Endothelial cell of umbilical vein (primary cell): ENCODE measurements at regions not wholly inside any gene's neighbourhood (a gene's known extent, or its start where the extent isn't known, plus 50 kb on each side); places are given as distances from the start of the nearest gene placed in this dataset.

Experiments
- BruUV-seq: library from RNA; stranded (reverse); fragments of 400-500 nt; replicated peaks from 2 replicates; lab custom pipeline; 2021; lab: Mats Ljungman, UMichigan
- CTCF ChIA-PET: fragments of 300-600, 350-600 bp; sonication (Branson Sonifier 250); formaldehyde crosslinking; loops from one replicate; lab custom pipeline; 2021; ENCODE audit warnings: antibody characterized with exemption, inconsistent platforms; lab: Charles Lee
- POLR2A ChIA-PET: fragments of 300-600, 350-600 bp; sonication (Branson Sonifier 250); formaldehyde crosslinking; loops from one replicate; lab custom pipeline; 2021; ENCODE audit warnings: antibody characterized with exemption, inconsistent platforms; lab: Charles Lee
- DNase-seq: peaks from one replicate; pipeline ENCODE4 v3.0.0-alpha.2; 2011; ENCODE audit warnings: low read depth, low spot score
- FAIRE-seq: peaks from 2 replicates; lab custom pipeline; 2011; peaks lifted over from hg19 to GRCh38; lab: Jason Lieb, UNC
- H2AFZ ChIP-seq: 2 replicates; pipeline ENCODE4 v1.6.0; 2012; ENCODE audit warnings: low read depth, low read length, control low read depth, inconsistent platforms
- H3K27ac ChIP-seq: 2 replicates; pipeline ENCODE4 v1.5.1; 2011; ENCODE audit warnings: low read depth, mild to moderate bottlenecking, control low read depth, low read length, moderate library complexity; ENCODE audit not compliant: insufficient read depth
- H3K27me3 ChIP-seq, 2 experiments: 2 replicates each; pipeline versions ENCODE4 v1.6.0 to v1.6.1; 2011; ENCODE audit warnings: low read length in 2 of 2, mixed read lengths in 1 of 2; ENCODE audit not compliant: control insufficient read depth in 2 of 2, insufficient read depth in 2 of 2
- H3K36me3 ChIP-seq, 2 experiments: 2 replicates in 1 of 2; 3 replicates in 1 of 2; pipeline ENCODE4 v1.5.1; 2011; ENCODE audit warnings: low read length in 2 of 2, mild to moderate bottlenecking in 1 of 2, moderate library complexity in 1 of 2; ENCODE audit not compliant: control insufficient read depth in 2 of 2, insufficient read depth in 2 of 2; ENCODE audit errors: extremely low read depth in 1 of 2
- H3K4me1 ChIP-seq: 3 replicates; pipeline ENCODE4 v1.5.1; 2011; ENCODE audit warnings: mild to moderate bottlenecking, low read length; ENCODE audit not compliant: control insufficient read depth, insufficient read depth; ENCODE audit errors: extremely low read depth
- H3K4me2 ChIP-seq: 2 replicates; pipeline ENCODE4 v1.6.1; 2011; ENCODE audit warnings: low read length, control low read depth, mixed read lengths; ENCODE audit not compliant: insufficient read depth
- H3K4me3 ChIP-seq, 3 experiments: fragments of 200-600 bp in 1 of 3; sonication (generic), shearing (Covaris generic) in 1 of 3; replicated peaks in 1 of 3; 2 replicates each; pipeline ENCODE4 v1.5.1; 2011 to 2016; ENCODE audit warnings: control low read depth in 3 of 3, low read length in 3 of 3, mild to moderate bottlenecking in 2 of 3, inconsistent platforms in 1 of 3, low read depth in 1 of 3, moderate library complexity in 1 of 3; ENCODE audit not compliant: insufficient read depth in 1 of 3
- H3K79me2 ChIP-seq: 2 replicates; pipeline ENCODE4 v1.6.0; 2012; ENCODE audit warnings: low read length, inconsistent platforms; ENCODE audit not compliant: control insufficient read depth, insufficient read depth
- H3K9ac ChIP-seq: replicated peaks from 2 replicates; pipeline ENCODE3; 2011; ENCODE audit warnings: low read length, control low read depth; ENCODE audit not compliant: insufficient read depth; ENCODE audit errors: extremely low read depth
- H3K9me1 ChIP-seq: replicated peaks from 3 replicates; pipeline ENCODE4 v1.6.0; 2011; ENCODE audit warnings: mild to moderate bottlenecking, low read length; ENCODE audit not compliant: control insufficient read depth, insufficient read depth; ENCODE audit errors: extremely low read depth
- H3K9me3 ChIP-seq: replicated peaks from 2 replicates; pipeline ENCODE4 v1.5.1; 2012; ENCODE audit warnings: low read length, inconsistent platforms; ENCODE audit not compliant: control insufficient read depth, insufficient read depth
- H4K20me1 ChIP-seq: replicated peaks from 2 replicates; pipeline ENCODE3; 2011; ENCODE audit warnings: mild to moderate bottlenecking, low read length; ENCODE audit not compliant: control insufficient read depth, insufficient read depth; ENCODE audit errors: extremely low read depth
- CTCF ChIP-seq, 2 donors: IDR thresholded peaks; 1 replicate in 1 of 2; 2 replicates in 1 of 2; pipeline ENCODE4 v1.5.1; 2011; ENCODE audit warnings: low read length in 2 of 2, mild to moderate bottlenecking in 2 of 2, moderate library complexity in 2 of 2, control low read depth in 1 of 2, inconsistent platforms in 1 of 2, low read depth in 1 of 2; ENCODE audit not compliant: insufficient read depth in 1 of 2; ENCODE audit errors: extremely low read depth in 1 of 2
- EZH2 ChIP-seq: IDR thresholded peaks from 2 replicates; pipeline ENCODE4 v1.6.1; 2012; ENCODE audit warnings: borderline replicate concordance, low read depth, mild to moderate bottlenecking, moderate library complexity, low read length, inconsistent platforms; ENCODE audit not compliant: severe bottlenecking
- FOS ChIP-seq: IDR thresholded peaks from 2 replicates; pipeline ENCODE4 v1.6.1; 2011; ENCODE audit warnings: mild to moderate bottlenecking, low read length, moderate library complexity, borderline replicate concordance; ENCODE audit not compliant: insufficient read depth
- GATA2 ChIP-seq: IDR thresholded peaks from 2 replicates; pipeline ENCODE4 v1.7.0; 2011; ENCODE audit warnings: low read depth, mild to moderate bottlenecking, moderate library complexity, mixed read lengths, low read length; ENCODE audit not compliant: insufficient read length, insufficient read depth
- JUN ChIP-seq: IDR thresholded peaks from 2 replicates; pipeline ENCODE4 v1.6.1; 2011; ENCODE audit warnings: borderline replicate concordance, low read depth; ENCODE audit not compliant: insufficient read length, insufficient read depth
- MAX ChIP-seq: IDR thresholded peaks from 2 replicates; pipeline ENCODE4 v1.6.1; 2011; ENCODE audit not compliant: insufficient read depth, insufficient read length
- MYC ChIP-seq: IDR thresholded peaks from one replicate; pipeline ENCODE4 v1.6.1; 2011; ENCODE audit warnings: mild to moderate bottlenecking, low read depth, low read length
- POLR2A ChIP-seq: IDR thresholded peaks from 2 replicates; pipeline ENCODE4 v1.6.1; 2012; ENCODE audit warnings: low read depth, mild to moderate bottlenecking, control low read depth, low read length
- POLR2AphosphoS5 ChIP-seq: IDR thresholded peaks from 2 replicates; pipeline ENCODE4 v1.6.1; 2012; ENCODE audit warnings: low read depth, mild to moderate bottlenecking, control low read depth, low read length, moderate library complexity; ENCODE audit not compliant: insufficient read depth
- dilution Hi-C: fragments of 300-500 bp; cut with MboI; formaldehyde crosslinking; loops from one replicate; pipeline ENCODE4 v1.15.0; 2019; ENCODE audit warnings: low sequenced_read_pairs; ENCODE audit not compliant: extremely low pct_ligation_motif_present
- intact Hi-C: fragments of 100-400 bp; cut with micrococcal nuclease; formaldehyde crosslinking; loops from one replicate; pipeline ENCODE4 v1.10.0; 2022

GRCh38 chr18:28455971-28456370 lies 279.0 kb upstream of the CDH2 start:
- dilution Hi-C loops, result no loop called here
- Histone ChIP-seq H3K36me3 (no peaks in the 10 kb centered on the region), H3K4me3 (no peak overlapping the region), H3K27ac (no peak overlapping the region), H3K9me3 (no peaks in the 10 kb centered on the region), H4K20me1 (no peaks in the 10 kb centered on the region), H3K9ac (no peak overlapping the region), H2AFZ (no peak overlapping the region), H3K4me2 (no peak overlapping the region), H3K79me2 (no peaks in the 10 kb centered on the region), H3K27me3 (no peaks in the 10 kb centered on the region), H3K4me1 (no peaks in the 10 kb centered on the region), H3K9me1 (no peaks in the 10 kb centered on the region)
- intact Hi-C loops, result no loop called here
- ChIA-PET CTCF (interaction anchor here (1.3 kb wide), 1 partner anchor 10 kb away, joined by 3 read pairs; no protein-coding TSS in a partner anchor), POLR2A (no interaction called here)
- DNase-seq (no peak), FAIRE-seq (no peak)
- TF ChIP-seq MAX, result no peak
- TF ChIP-seq POLR2A, result no peak
- TF ChIP-seq FOS, result no peak
- no peak for TF ChIP-seq CTCF (IDR thresholded peaks at IDR 0.05; ENCODE audit: extremely low read depth in 1 of 2, insufficient read depth in 1 of 2, low read depth in 1 of 2, low read length in 2 of 2)
- no peak for TF ChIP-seq GATA2
- no peak for TF ChIP-seq POLR2AphosphoS5
- TF ChIP-seq EZH2, result no peak
- TF ChIP-seq JUN, result no peak
- TF ChIP-seq MYC, result no peak
- BruUV-seq, result no TSS peak
